ENCODE measurements at regions not wholly inside any gene's neighbourhood (a gene's known extent, or its start where the extent isn't known, plus 50 kb on each side); places are given as distances from the start of the nearest gene placed in this dataset.

DNA sequence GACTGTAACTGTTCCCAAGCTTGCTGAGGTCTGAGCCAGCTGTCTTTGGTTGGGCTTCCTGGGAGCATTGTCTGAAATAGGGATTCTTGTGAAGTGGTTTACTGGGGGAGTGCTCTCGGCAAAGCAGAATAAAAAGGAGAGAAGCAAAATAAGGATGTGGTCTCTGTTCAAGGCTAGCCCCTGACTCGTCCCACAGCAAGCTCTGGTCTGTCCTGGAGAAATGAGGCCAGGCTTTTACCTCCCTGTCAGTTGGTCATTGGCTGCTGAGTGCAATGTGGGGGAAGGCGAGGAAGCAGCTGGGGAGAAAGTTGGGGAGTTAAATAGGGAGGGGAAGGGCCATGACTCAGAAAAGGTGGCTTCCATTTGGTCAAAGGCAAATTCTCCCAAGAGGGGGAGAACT is 303.9 kb upstream of the DUSP10 start:
- no peak for TF ChIP-seq RFX5 (IDR thresholded peaks at IDR 0.05; ENCODE audit: borderline replicate concordance, low read depth, low read length)
- no peak for TF ChIP-seq GABPA (IDR thresholded peaks at IDR 0.05; ENCODE audit: borderline replicate concordance, insufficient read depth, low read length)

Data from H1 (cell line).